SW 1271 (cell line): ENCODE measurements at regions not wholly inside any gene's neighbourhood (a gene's known extent, or its start where the extent isn't known, plus 50 kb on each side); places are given as distances from the start of the nearest gene placed in this dataset.
"Not testable (repeated sequence)": the region's sequence is repeated elsewhere in the genome, so short reads cannot be mapped to it uniquely, and the experiment has no call there.

ENCODE experiments used
- DNase-seq, 2 experiments: peaks; one replicate each; lab custom pipeline; 2025; lab: John Stamatoyannopoulos, UW

GRCh38 chr9:90162326-90162725 lies 480.3 kb downstream of the DIRAS2 start:
- no peak for DNase-seq

- no peak for DNase-seq
Measured at GRCh38 chr9:90162819-90163218, 479.8 kb downstream of the DIRAS2 start.

DNA sequence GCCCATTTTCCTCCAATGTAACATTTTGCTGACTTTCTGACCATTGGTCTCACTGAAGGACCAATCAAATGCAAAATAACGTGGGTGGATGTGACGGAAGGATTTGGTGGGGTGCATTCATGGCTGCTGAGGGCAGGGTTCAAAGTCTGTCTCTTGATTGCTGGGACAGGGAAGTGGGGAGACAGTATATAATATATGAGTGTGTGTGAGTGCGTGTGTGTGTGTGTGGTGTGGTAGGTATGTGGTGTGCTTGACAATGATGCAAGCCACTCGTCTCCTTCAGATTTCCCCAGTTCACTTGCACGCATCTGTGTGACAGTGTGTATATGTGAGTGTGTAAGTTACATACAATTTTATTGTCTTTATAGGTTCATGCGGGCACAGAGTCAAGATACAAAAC lies 477.3 kb downstream of the DIRAS2 start:
- no peak for DNase-seq

GRCh38 chr9:90166374-90166773 lies 476.2 kb downstream of the DIRAS2 start:
- not testable (repeated sequence) for DNase-seq

- no peak for DNase-seq
Measured at GRCh38 chr9:90167914-90168313, 474.7 kb downstream of the DIRAS2 start.

DNA sequence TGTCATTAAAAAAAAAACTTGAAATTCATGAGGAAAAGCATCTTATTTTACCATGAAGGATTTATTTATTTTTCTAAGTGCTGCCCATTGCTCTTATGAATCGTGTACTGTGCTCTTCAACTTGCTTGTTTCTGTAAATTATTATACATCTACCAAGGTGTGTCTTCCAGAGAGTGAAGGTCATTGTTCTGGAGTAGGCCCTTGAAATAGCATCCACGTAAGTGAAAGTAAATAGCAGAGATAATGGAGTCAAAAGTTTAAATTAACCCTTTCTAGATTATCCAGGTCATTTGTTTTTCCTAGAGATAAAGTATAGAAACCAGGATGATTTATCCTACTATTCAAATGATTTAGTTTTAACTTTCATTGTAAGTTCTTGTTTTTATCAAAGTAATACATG lies 473.1 kb downstream of the DIRAS2 start:
- DNase-seq = no peak

DNA sequence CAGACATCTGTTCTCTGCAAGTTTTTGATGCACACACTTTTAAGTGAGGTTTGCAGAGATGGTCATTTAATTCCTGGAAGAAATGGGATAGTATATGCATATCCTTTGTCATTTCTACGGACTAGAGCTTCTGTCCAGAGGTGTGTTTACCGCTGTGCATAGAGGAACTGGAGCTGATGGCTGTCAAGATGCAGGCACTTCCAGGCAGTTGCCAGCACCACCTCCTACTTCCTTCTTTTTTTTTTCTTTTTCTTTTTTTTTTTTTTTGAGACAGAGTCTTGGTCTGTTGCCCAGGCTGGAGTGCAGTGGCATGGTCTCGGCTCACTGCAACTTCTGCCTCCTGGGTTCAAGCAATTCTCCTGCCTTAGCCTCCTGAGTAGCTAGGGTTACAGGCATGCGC lies 468.7 kb downstream of the DIRAS2 start:
- not testable (repeated sequence) for DNase-seq

DNA sequence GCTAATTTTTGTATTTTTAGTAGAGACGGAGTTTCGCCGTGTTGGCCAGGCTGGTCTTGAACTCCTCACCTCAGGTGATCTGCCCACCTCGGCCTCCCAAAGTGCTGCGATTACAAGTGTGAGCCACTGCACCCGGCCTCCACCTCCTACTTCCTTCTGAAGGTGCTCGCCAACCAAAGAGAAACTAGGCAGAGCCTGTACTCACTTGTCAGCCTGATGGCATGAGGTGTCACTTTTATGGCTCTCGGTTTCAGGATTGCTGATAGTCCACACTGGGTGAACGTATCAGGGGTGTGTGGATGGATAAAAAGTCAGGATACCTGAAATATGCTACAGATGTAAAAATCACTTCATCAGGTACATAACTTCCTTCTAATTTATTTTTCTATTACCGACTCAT lies 468.3 kb downstream of the DIRAS2 start:
- not testable (repeated sequence) for DNase-seq

- no peak for DNase-seq
Measured at GRCh38 chr9:90175257-90175656, 467.4 kb downstream of the DIRAS2 start.

GRCh38 chr9:90175865-90176264 lies 466.8 kb downstream of the DIRAS2 start:
- no peak for DNase-seq

DNA sequence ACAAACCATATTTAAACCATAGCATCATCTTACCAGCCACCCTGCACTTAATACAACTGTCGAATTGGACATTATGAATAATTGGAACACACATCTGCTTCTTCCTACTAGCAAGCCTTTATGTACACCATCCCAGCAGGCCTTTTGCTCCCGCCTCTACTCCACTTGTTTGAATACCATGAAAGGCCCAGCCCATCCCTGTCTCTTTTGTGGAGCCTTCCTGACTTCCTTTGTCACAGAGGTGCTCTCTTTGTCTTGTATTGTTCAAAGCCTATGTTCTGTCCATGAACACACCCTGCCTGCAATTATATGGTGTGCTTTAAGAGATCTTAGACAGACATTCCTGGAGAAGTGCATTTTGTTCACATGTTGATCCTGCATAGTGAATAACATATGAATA lies 465.7 kb downstream of the DIRAS2 start:
- no peak for DNase-seq

GRCh38 chr9:90180381-90180780 lies 462.2 kb downstream of the DIRAS2 start:
- DNase-seq = no peak

DNA sequence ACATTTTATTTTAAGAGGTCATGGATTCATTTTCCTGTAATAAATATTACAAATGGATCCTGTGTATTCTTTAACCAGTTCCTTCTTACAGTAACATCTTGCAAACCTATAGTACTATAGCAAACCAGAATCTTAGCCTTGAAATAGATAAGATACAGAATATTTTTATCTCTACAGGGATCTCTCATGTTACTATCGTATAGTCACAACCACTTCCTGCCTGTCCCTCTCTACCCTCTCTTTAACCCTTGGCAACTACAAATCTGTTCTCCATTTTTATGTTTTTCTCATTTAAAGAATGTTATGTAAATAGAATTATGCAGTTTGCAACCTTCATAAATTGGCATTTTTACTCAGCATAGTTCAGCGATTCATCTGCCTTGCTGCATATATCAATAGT lies 454.0 kb downstream of the DIRAS2 start:
- no peak for DNase-seq

GRCh38 chr9:90189306-90189705 lies 453.3 kb downstream of the DIRAS2 start:
- DNase-seq = no peak

GRCh38 chr9:90192465-90192864 lies 450.2 kb downstream of the DIRAS2 start:
- DNase-seq = not testable (repeated sequence)

- no peak for DNase-seq
Measured at GRCh38 chr9:90198956-90199355, 443.7 kb downstream of the DIRAS2 start.

DNA sequence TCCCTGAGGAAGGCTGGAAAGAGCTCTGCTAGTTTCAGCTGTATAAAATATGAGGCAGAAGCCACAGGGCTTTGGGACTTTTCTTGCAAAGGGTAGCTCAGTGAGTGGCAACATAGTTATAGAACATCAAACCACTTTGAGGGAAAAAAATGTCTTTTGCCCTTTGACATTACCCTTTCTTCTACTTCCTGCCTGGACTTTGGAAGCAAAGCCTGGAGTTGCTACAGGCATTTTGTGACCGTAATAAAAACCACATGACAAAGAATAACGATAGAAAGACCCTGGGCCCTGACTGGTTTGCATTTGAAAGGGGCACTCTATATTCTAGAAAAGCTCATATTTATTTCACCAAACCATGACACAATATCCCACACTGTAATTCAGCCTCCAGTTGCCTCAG lies 440.9 kb downstream of the DIRAS2 start:
- DNase-seq = no peak

DNA sequence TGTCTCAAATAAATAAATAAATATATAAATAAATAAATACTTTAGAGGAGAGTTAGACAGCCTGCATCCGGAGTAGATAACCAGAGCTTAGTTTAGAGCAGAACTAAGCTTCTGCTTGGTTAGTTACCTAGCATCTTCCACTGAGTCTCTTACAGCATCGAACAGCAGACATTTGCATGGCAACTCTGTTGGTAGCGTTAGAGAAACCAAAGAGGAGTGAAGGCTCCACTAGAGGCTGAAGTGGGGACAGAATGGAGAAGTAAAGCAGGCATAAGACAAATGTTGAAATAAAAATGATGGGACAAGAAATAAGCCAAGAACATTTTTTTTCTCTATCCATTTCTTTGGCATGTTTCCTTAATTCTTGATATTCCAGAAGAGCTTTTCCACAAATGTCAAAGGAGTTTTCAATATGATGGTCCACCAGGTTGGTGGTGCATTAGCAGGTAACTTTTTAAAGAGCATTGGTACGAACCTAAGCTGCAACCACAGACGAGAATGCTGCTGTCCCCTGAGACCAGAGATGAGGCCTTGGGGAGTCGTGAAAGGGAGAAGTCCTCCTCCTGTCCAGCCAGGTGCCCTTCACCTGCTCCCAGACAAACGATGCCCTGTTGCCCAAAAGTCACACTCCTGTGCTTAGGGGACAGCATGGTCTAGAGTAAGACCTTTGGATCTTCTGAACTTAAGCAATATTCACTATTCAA lies 438.3 kb downstream of the DIRAS2 start:
- no peak for DNase-seq

DNA sequence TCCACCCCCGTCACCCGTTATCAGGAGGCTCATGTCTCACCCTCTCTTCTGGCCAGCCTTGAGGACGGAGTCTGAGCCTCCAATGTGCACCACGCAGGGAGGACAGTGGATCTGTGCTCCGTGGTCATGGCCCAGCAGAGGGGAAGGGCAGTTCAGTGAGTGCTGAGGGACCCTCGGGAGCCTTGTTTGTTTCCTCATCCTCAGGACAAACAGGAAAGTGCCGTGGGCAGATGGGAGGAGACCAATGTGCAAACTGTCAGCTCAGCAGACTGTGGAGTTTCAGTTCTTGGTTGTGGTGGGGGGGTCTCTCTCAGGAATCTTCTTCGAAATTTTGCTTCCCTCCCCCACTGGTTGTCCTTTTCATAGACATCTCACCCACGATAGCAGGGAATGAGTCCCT lies 429.6 kb downstream of the DIRAS2 start:
- DNase-seq = not testable (repeated sequence)

DNA sequence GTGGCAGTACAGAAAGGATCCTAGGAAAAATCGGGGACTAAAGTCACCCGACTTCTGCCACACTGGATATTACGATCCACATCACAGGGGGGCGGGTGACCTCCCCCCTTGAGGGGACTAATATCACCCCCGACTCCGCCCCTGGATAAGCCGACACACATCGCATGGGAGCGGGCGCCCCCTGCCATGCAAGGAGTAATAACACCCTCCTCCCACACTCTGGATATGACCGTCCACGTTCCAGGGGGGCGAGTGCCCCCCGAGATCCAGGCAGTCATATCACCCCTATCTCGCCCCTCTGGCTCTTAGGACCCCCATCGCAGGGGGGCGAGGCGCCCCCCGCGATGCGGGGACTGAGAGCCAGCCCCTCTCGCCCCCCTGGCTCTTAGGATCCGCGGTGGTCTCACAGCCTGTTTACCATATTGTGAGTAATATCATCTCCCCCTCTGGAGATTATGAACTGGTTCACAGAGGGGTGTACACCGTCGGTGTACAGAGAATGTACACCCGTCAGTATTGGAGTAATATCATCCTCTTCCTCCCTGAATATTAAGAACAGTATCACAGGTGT lies 423.0 kb downstream of the DIRAS2 start:
- DNase-seq = no peak

GRCh38 chr9:90221899-90222298 lies 420.7 kb downstream of the DIRAS2 start:
- DNase-seq = not testable (repeated sequence)

DNA sequence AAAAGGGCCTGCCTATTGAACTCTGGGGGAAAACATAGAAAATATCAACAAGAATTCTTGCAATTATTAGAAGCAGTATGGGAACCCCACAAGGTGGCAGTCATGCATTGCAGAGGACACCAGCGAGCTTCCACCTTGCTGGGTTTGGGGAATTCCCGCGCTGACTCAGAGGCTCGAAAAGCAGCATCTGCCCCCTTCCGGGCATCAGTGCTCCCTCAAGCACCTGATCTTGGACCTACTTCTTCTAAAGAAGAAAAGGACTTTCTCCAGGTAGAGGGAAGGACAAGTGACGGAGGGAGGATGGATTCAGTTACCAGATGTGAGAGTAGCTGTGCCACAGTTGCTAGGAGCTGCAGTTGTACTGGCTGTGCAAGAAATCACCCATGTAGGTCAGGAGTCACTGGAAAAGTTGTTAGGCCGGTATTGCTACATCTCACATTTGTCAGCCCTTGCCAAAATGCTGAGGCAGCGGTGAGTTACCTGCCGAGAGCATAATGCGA lies 415.7 kb downstream of the DIRAS2 start:
- peak in 1 of 2 experiments; percentile 44 for DNase-seq

DNA sequence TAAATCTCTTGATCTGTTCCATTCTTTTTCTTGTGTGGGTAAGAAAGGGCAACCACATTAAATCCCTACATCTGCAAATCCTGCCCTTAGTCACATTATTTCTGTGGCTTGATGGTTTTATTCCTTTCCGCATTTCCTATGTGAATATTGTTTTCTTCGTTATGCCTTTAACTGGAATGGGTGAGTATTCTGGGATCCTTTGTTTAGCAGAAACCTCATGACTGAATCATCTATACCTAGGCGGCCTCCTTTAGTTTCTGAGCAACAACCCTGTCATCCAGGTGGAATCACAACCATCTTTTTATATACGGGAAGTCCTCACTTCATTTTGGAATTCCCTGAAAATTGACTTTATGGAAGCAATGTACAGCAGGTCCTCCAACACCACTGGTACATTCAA lies 409.5 kb downstream of the DIRAS2 start:
- not testable (repeated sequence) for DNase-seq

- no peak for DNase-seq
Measured at GRCh38 chr9:90240541-90240940, 402.1 kb downstream of the DIRAS2 start.
